LNCAP (cell line): ENCODE measurements at regions not wholly inside any gene's neighbourhood (a gene's known extent, or its start where the extent isn't known, plus 50 kb on each side); places are given as distances from the start of the nearest gene placed in this dataset.

Source experiments
- CTCF ChIP-seq: fragments of 450-650 bp; IDR thresholded peaks from 2 replicates; pipeline ENCODE4 v1.5.1; 2017; ENCODE audit warnings: mild to moderate bottlenecking

- no peak for TF ChIP-seq CTCF
Measured at GRCh38 chr5:35464757-35465156, 152.9 kb upstream of the SPEF2 start.

GRCh38 chr5:35461530-35461929, 156.1 kb upstream of the SPEF2 start:
- no peak for TF ChIP-seq CTCF

- no peak for TF ChIP-seq CTCF
Measured at GRCh38 chr5:35458824-35459207, 158.8 kb upstream of the SPEF2 start.

GRCh38 chr5:35457912-35458823, 159.5 kb upstream of the SPEF2 start:
- TF ChIP-seq CTCF: no peak

GRCh38 chr5:35456506-35456905, 161.2 kb upstream of the SPEF2 start:
- TF ChIP-seq CTCF: no peak

- TF ChIP-seq CTCF: no peak
Measured at GRCh38 chr5:35454011-35454525, 163.6 kb upstream of the SPEF2 start.

- no peak for TF ChIP-seq CTCF
Measured at GRCh38 chr5:35443803-35444595, 173.7 kb upstream of the SPEF2 start.
